ENCODE measurements at regions not wholly inside any gene's neighbourhood (a gene's known extent, or its start where the extent isn't known, plus 50 kb on each side); places are given as distances from the start of the nearest gene placed in this dataset.
A peak's percentile ranks its signal among the peaks of the same experiment; 100 is the strongest.

DNA sequence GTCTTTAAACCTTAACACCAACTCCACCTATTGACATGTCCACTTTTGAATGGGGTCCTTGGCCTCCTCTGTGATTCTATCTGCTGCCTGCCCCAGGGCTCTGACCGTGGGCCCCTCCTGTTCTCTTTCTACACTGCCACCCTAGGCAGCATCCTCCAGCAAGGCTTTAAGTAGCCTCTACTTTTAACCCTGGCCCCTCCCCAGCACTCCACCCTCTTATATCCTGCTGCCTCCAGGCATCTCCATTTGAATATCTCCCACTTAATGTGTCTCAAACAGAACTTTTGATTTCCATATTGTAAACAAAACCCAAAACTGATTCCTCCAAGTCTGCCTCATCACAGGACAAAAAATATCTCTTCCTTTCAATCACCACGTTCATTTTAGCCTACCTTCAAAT is 90.5 kb upstream of the ARHGAP32 start:
- TF ChIP-seq POLR2A (IDR thresholded peaks at IDR 0.05; ENCODE audit: low read depth, low read length) = no peak

DNA sequence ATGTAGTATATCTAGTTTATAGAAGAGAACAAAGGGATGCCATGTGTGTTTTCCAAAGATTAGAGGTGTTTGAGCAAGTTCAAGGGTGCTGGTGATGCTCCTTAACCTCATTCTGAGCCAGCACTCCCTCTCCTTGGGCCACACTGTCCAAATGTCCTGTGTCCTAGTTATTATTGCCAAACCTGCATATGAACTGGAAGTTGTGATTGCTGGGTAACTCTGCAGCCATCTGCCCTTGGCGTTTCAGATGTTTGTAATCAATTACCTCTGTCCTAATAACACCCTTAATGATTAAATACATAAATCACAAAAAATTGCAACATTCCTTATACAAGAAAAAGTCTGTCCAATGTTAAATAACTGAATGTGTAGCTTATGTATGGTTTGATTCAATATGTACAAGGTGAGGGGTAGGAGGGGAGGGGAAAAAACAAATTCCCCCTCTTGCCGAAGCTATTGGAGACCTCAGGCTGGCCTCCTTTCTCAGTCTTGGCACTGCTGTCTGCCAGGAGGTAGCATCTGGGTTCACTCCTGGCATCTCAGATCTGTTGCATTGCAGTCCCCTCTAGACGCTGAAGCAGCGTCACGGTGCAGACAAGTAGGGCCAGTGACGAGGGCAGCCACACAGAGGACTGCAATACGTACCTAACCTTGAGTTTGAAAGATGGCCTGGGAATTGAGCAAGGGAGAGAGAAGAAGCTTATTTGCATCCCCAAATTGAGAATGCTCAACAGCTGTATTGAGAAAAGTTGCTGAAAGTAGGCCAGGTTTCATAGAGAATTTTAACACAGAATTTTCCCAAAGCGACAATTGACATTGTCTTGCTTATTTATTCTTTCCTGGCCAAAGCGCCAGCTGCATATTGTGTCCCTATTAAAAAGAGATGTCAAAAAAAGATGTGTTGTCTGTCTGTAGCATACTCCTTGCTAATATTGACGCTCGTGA is 89.6 kb upstream of the ARHGAP32 start:
- FAIRE-seq = no peak
- no peak for DNase-seq (ENCODE audit: insufficient read length, low spot score)
- TF ChIP-seq POLR2A (IDR thresholded peaks at IDR 0.05; ENCODE audit: low read depth, low read length) = no peak

More for the DNA sequence above, 90.5 kb upstream of the ARHGAP32 start:
- FAIRE-seq = no peak
- no peak for DNase-seq (ENCODE audit: insufficient read length, low spot score)

DNA sequence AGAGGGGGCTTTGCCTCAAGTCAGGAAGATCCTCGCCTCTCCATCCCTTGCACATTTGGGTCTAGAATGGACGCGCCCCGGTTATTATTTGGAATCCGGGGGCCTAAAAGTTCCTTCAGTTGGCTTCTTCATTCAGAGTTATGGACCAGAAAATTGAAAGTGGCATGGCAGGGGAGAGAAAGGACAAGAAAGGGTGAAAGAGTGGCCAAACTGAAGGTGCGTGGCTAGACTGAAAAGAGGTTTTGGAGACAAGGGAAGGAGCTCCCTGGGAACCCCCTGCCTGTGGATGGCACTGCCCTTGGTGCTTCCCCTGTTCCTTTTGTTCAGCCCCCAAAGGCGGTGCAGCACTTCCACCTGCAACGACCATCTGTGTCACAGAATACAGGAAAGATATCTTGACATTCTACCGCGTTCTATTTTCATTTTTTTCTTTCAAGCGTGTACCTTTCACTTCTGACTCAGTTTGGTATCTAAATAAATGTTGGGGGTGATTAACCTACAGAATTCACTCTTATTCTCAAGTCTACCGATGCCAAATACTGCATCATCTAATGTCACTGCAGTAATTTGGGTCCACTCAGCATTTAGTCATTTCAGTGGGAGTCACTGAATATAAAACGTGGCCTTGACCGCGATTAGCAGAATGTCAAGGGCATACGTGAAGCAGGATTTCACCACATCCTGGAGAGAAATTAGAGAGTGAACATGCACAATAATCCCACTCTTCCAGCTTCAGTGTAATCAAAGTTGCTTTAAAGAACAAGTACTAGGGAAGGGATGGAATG is 88.1 kb upstream of the ARHGAP32 start:
- DNase-seq (ENCODE audit: insufficient read length, low spot score) (no peak), FAIRE-seq (peak; percentile 27)

DNA sequence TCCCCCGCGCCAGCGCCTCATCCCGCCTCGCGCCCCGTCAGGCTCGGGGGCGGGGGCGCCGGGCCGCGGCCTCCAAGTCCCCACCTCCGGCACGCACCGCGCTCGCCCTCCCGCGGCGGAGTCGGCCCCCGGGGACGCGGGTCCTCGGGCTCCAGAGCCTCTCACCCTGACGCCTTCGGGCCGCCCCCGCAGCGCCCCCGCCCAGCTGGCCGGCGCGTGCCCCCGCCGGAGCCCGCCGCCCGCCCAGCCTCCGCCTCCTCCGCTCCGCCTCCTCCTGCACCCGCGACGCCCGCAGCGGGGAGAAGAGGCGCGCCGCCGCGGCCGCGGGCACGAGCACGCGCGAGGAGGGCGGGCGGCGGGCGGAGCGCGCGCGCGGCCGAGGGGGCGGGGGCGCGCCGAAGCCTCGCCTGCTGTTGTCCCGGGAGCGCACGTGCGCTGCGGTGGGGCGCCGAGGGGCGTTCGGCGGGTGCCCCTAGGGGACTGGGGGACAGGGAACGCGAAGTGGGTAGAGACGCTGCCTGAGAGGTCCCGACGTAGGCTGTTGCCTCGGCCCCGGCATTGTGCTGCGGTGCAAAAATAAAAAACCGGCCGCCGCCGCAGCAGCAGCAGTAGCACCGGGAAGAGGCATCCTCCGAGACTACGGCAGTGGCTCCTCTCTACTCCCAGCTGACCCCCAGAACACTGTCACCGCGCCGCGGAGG is 87.4 kb upstream of the ARHGAP32 start:
- FAIRE-seq (no peak), DNase-seq (ENCODE audit: insufficient read length, low spot score) (peak; percentile 59)
- TF ChIP-seq POLR2A (IDR thresholded peaks at IDR 0.05; ENCODE audit: low read depth, low read length) = peak; percentile 31; the same call in 1 of the 2 replicates

More for the DNA sequence above, 88.1 kb upstream of the ARHGAP32 start:
- no peak for TF ChIP-seq POLR2A (IDR thresholded peaks at IDR 0.05; ENCODE audit: low read depth, low read length)

DNA sequence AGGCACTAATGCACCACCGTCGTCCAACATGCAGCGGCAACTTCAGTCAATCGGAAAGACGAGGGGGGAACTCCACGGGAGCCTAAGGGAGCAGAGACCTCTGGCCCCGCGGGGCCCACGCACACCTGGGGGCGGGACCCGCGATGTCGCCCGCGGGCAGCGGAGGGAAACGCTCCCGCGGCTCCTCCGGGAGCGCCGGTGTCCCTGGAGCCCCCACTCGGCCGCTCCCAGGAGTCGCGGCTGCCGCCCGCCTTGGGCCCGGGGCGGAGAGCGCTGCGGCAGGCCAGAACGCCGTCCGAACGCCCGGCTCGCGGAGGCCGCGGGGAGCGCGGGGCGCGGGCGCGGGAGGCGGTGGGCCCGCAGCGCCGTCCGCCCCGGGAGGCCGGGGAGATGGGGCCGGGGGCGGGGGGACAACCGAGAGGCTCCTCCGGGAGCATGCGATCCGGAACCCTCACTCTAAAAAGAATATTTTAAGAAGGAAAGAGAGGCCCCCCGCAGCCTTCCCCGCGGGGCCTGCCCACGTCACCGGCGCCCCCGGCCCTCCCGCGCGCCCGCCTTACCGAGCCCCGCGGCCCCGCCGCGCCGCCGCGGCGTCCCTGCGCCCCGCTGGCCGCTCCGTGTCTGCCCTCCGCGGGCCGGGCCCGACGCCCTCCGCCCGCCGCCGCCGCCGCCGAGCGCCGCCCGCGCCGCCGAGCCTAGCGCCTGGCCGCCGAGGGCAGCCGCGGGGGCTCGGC is 86.6 kb upstream of the ARHGAP32 start:
- no peak for DNase-seq (ENCODE audit: insufficient read length, low spot score)
- no peak for FAIRE-seq
- TF ChIP-seq POLR2A (IDR thresholded peaks at IDR 0.05; ENCODE audit: low read depth, low read length) = no peak

DNA sequence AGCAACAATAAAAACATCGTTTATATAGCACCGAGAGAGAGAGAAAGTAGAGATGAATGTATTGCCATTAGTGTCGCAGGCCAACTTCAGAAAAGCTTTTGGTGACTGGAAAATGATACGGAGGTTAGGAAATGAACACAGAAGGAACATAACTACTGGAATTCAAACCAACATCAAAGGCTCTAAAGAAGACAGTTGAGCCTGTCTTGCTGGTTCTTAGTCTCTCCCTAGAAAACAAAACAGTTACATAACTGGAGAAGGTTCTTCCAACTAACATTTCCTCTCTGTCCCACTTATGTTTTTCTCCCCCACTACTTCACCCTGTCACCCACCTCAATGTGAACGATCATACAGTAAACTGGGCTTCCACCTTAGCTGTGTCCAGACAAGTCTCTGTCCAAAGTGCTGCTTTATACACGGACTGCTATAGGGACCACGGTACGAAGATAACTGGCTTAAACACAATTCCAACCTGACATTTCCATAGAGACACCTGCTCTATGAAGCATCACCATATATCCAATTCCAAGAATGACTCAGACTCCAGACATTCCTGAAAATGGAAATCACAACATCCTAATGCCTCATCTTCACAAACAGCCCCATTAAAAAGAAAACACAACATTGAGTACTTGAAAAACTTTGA is 85.2 kb upstream of the ARHGAP32 start:
- FAIRE-seq (no peak), DNase-seq (ENCODE audit: insufficient read length, low spot score) (no peak)
- TF ChIP-seq POLR2A (IDR thresholded peaks at IDR 0.05; ENCODE audit: low read depth, low read length) = no peak

DNA sequence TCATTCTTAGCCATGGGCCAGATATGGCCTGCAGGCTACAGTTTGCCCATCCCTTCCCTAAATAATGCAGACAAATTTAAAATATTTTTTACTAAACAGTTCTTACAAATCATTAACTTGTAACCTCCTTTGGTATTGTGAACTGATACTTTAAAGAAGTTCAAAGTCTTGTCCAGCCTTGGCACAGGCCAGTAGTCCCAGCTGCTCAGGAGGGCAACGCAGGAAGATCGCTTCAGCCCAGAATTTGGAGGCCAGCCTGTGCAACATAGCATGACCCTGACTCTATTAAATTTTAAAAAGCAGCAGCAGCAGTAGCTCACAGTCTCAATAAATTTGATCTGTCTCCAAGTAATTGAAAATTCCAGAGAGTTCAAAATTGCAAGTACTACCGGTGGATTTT is 83.7 kb upstream of the ARHGAP32 start:
- no peak for DNase-seq (ENCODE audit: insufficient read length, low spot score)
- TF ChIP-seq POLR2A (IDR thresholded peaks at IDR 0.05; ENCODE audit: low read depth, low read length) = no peak
- no peak for FAIRE-seq

DNA sequence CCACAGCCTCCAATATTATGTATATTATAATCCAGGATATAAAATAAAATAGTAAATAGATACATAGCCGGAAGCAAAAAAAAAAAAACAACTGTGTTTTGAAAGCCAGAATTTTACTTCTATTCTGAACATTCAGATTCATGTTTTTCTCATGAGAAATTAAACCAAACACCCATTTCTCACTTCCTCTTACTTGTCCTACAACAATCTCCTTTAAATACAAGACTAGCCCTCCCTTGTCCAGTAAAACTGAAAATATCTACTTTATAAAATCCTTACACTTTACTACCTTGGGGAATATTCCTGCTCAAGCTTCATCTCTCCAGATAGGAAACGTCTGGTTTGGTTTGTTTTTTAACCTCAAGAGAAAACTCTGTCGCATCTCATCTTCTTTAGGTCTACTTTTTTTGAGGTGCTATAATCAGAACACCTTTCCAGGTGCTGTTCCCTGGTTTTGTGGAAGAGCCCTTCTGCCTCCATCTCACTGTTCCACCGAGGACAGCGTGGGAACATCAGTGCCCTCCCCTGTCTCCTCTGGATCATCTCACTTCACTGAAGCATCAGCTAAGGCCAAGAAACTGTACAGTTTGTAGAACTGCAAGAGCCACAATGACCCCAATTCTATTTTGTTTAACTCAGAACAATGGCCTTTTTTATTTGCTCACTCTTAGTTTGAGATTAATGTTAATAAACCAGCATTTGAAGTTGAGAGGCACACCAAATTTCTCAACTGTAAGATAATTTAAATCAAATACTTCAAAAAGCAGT is 82.0 kb upstream of the ARHGAP32 start:
- no peak for TF ChIP-seq POLR2A (IDR thresholded peaks at IDR 0.05; ENCODE audit: low read depth, low read length)
- FAIRE-seq = no peak

DNA sequence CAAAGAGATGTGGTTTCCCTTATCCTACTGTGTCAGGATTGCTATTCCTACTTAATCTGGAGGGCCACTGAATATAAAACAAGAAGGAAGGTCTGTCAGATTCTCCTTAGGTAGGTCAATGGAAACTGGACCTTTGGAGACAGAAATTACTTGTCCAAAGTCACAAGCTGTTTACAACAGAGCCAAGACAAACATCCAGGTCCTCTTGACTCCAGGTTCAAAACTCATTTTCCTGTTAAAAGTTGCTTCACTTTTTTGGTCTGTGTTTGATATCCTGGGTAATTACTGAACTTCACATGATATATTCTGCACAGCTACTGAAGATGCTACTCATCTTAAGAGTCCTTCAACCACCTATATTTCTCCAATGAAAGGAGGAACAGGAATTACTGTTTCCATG is 81.2 kb upstream of the ARHGAP32 start:
- no peak for TF ChIP-seq POLR2A (IDR thresholded peaks at IDR 0.05; ENCODE audit: low read depth, low read length)
- DNase-seq (ENCODE audit: insufficient read length, low spot score) (no peak), FAIRE-seq (no peak)

More for the DNA sequence above, 82.0 kb upstream of the ARHGAP32 start:
- DNase-seq (ENCODE audit: insufficient read length, low spot score) = no peak

DNA sequence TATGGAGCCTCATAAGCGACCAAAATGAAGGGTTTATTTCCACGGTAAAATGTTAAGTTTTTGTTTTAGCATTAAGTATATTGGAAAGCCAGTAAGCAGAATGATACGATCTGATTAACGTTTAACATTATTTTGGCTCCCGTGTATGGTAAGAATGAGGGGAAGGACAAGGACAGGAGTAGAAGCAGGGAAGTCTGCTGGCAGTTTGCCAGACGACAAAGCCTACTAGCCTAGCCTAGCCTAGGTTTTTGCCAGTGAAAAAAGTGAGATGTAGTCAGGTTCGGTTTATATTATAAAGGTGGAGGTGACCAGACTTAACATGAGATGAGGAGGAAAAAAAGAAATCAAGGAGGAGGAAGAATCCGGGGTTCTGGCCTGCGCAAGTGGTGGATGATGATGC is 78.9 kb upstream of the ARHGAP32 start:
- TF ChIP-seq POLR2A (IDR thresholded peaks at IDR 0.05; ENCODE audit: low read depth, low read length) = no peak
- DNase-seq (ENCODE audit: insufficient read length, low spot score) (no peak), FAIRE-seq (no peak)

DNA sequence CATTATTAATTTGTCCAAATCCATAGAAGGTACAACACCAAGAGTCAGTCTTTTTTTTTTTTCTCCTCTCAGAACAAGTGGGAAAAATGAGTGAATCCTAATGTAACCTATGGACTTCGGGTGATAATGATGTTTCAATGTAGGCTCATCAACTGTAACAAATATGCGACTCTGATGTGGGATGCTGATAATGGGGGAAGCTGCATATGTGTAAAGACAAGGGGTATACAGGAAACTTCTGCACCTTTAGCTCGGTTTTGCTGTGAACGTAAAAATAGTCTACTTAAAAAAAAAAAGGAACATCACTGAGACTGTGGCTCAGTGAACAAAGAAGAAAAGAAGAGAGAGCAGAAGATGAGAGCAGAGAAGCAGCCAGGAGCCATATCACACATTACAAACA is 78.3 kb upstream of the ARHGAP32 start:
- no peak for DNase-seq (ENCODE audit: insufficient read length, low spot score)
- TF ChIP-seq POLR2A (IDR thresholded peaks at IDR 0.05; ENCODE audit: low read depth, low read length) = no peak
- no peak for FAIRE-seq

DNA sequence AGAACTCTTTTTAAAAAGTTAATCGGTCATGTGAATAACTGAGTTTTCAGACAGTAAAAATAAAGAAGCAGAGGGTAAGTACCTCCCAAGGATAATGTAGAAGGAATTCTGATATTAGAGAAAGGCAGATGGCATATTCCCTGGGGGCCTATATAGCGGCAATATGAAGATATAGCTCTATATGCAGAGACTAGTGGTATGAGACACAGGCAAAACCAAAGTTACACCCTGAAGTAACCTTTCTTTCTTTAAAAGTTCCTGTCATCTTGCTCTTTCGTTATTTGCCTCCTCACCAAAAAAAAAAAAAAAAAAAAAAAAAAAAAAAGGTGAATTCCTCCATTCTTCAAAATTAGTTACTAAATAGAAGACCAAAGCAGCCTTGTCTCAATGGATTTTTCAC is 76.2 kb upstream of the ARHGAP32 start:
- FAIRE-seq = no peak
- DNase-seq (ENCODE audit: insufficient read length, low spot score) = no peak
- no peak for TF ChIP-seq POLR2A (IDR thresholded peaks at IDR 0.05; ENCODE audit: low read depth, low read length)

Measured in H54 (cell line).